GM19025 (cell line): ENCODE measurements at regions not wholly inside any gene's neighbourhood (a gene's known extent, or its start where the extent isn't known, plus 50 kb on each side); places are given as distances from the start of the nearest gene placed in this dataset.
"Not testable (repeated sequence)": the region's sequence is repeated elsewhere in the genome, so short reads cannot be mapped to it uniquely, and the experiment has no call there.

Experiments
- ATAC-seq: cut with Tn5 transposase; IDR thresholded peaks from one replicate; pipeline ENCODE4 v1.9.1; 2021; ENCODE audit warnings: mild to moderate bottlenecking, low read depth, moderate library complexity; ENCODE audit not compliant: unreplicated experiment

- ATAC-seq = no peak
Observed at GRCh38 chr9:119697996-119698395, 328.8 kb upstream of the BRINP1 start.

GRCh38 chr9:119689879-119690278 is 320.6 kb upstream of the BRINP1 start:
- no peak for ATAC-seq

- no peak for ATAC-seq
Observed at GRCh38 chr9:119688547-119688946, 319.3 kb upstream of the BRINP1 start.

- ATAC-seq = no peak
Observed at GRCh38 chr9:119677811-119678505, 308.7 kb upstream of the BRINP1 start.

GRCh38 chr9:119675951-119676350 is 306.7 kb upstream of the BRINP1 start:
- no peak for ATAC-seq

- ATAC-seq = not testable (repeated sequence)
Observed at GRCh38 chr9:119672763-119673162, 303.5 kb upstream of the BRINP1 start.

DNA sequence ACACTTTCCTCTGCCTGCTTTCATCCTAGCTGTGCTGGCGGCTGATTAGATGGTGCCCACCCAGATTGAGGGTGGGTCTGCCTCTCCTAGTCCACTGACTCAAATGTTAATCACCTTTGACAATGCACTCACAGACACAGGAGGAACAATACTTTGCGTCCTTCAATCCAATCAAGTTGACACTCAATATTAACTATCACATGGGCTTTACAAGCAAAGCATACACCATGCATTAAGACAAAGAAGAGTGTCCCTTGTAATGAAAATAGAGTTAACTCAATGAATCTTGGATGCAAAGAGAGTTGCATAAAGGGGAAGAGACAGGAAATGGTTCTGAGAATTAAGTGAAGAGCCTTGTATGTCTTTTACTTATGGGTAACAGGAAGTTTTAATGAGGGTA is 298.7 kb upstream of the BRINP1 start:
- ATAC-seq = no peak

GRCh38 chr9:119667163-119667562 is 297.9 kb upstream of the BRINP1 start:
- ATAC-seq = no peak

DNA sequence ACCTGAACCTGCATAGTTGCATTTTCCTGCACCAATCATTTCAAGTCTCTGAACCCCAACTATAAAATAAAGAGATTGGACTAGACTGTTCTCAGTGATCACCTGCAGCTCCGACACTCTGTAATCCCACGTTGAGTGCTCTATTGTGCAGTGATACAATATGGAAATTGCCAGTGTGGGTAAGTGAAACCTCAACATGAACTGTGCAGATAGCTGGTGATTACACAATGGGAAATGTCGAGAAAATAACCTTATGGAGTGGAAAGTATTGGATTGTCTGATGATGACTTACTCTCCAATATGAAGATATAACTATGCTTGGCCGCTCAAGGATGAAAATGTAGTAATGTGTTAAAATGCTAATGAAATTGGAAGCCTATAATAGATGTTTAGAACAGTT is 293.1 kb upstream of the BRINP1 start:
- no peak for ATAC-seq

- no peak for ATAC-seq
Observed at GRCh38 chr9:119652931-119653330, 283.7 kb upstream of the BRINP1 start.

- ATAC-seq = no peak
Observed at GRCh38 chr9:119649205-119649604, 280.0 kb upstream of the BRINP1 start.

DNA sequence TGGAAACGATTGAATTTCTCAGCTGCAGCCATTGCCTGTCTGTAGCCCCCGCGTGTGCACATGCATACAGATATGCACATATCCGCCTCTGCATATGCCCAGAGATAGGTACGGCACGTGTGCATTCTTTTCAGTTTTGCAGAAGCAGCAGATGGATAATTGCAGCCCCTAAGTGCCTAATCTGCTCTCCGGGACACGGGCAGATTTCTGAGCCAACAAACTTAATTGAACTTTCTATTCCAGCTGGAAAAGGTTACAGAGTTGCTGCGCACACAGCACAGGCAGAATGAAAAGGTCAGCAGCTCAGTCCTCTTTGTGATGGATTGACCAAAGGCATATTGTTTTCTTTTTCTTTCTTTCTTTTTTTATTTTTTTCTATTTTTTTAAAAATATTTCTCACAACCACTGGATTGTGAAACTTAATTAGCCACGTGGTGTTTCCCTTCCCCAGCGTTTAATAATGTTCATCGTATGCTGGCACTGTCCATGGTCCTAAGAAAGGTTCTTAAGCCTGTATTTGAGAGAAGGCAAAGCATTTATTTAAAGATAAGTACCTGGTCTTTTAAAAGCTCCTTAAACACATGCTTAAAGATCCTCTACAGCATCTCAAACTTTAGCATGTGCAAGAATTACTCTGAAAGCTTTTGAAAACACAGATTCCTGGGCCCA is 270.2 kb upstream of the BRINP1 start:
- ATAC-seq = no peak

- no peak for ATAC-seq
Observed at GRCh38 chr9:119634006-119634405, 264.8 kb upstream of the BRINP1 start.

DNA sequence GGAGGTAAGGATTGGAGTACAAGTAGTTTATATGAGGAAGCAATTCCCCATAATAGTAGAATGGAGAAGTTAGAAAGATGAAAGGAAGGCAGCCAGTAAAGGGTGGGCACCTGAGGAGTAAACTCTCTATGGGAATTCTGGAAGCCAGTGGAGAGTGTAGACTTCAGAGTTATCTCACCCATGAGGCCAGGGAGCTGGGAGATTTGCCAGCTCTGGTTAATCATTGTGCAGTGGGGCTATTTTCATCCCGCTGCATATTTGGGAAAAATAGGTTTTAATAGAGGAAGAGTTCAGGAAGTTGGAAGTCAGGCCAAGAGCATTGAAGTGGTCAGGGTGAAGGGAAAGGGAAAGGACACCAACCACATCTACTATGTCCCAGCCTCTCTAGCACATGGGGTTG is 242.3 kb upstream of the BRINP1 start:
- ATAC-seq = no peak

DNA sequence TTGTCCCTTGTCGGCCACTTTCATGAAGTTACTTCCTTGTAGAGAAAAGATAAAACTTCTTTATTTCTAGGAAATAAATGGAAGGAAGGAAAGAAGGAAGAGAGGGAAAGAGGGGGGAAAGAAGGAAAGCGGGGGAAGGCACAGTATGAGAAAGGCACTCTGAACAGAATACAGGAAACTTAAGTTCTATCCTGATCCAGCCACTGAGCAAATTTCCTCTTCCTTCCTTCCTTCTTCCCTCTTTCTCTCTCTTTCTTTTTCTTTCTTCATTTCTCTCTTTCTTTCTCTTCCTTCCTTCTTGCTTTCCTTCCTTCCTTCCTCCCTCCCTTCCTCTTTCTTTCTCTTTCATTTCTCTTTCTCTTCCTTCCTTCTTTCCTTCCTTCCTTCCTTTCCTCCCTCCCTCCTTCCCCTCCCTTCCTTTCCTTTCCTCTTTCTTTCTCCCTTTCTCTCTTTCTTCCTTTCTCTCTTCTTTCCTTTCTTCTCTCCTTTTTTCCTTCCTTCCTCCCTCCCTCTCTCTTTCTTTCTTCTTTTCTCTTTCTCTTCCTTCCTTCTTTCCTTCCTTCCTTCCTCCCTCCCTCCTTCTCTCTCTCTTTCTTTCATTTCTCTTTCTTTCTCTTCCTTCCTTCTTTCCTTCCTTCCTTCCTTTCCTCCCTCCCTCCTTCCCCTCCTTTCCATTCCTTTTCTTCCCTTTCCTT is 240.2 kb upstream of the BRINP1 start:
- ATAC-seq = no peak

- no peak for ATAC-seq
Observed at GRCh38 chr9:119601632-119602031, 232.4 kb upstream of the BRINP1 start.

- no peak for ATAC-seq
Observed at GRCh38 chr9:119597499-119597898, 228.3 kb upstream of the BRINP1 start.

DNA sequence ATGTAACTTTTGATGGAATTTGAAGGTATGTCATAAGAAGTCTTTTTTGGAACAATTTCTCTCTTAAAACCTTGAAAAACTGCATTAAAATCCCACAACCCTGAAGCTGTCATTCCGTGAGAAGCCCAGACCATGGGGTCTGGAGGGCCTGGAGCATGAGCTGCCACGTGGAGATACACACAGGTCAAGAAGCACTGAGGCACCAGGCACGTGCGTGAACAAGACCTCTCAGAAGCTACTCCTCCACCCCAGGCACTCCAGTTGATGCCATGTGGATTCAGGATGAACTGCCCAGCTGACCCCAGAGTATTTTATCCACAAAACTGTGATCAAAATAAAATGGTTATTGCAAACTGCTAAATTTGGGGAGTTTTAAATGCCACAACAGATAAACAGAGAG is 227.5 kb upstream of the BRINP1 start:
- ATAC-seq = no peak

- ATAC-seq = no peak
Observed at GRCh38 chr9:119588874-119589744, 219.9 kb upstream of the BRINP1 start.

DNA sequence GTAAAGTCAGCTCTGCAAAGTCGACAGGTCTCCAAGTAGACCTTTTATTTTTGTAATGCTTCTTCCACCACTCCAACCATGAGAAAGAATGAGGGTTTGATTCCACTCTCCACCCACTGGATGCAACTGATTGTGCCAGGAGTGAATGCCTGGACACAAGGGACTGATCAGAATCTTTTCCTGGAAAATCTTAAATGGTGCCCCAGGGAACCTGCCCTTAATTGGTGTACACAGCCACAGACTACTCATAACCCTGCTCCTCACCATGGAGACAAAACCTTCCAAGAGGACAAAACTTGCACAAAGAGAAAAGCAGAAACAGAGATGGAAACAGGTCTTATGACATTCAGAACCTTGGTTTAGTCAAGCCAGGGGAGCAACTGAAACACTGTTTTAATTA is 208.6 kb upstream of the BRINP1 start:
- no peak for ATAC-seq

- no peak for ATAC-seq
Observed at GRCh38 chr9:119559986-119560385, 190.8 kb upstream of the BRINP1 start.
